ENCODE measurements at regions not wholly inside any gene's neighbourhood (a gene's known extent, or its start where the extent isn't known, plus 50 kb on each side); places are given as distances from the start of the nearest gene placed in this dataset.

- no peak for DNase-seq (ENCODE audit: low read depth)
Observed at GRCh38 chr11:112355726-112356125, 95.1 kb upstream of the PLET1 start.

GRCh38 chr11:112357488-112357887 is 96.8 kb upstream of the PLET1 start:
- DNase-seq (ENCODE audit: low read depth), result no peak

GRCh38 chr11:112361396-112361795 is 100.7 kb upstream of the PLET1 start:
- DNase-seq (ENCODE audit: low read depth), result no peak

- DNase-seq (ENCODE audit: low read depth), result no peak
Observed at GRCh38 chr11:112363527-112363926, 102.9 kb upstream of the PLET1 start.

GRCh38 chr11:112364962-112365481 is 104.4 kb upstream of the PLET1 start:
- DNase-seq (ENCODE audit: low read depth), result no peak

- DNase-seq (ENCODE audit: low read depth), result no peak
Observed at GRCh38 chr11:112366012-112366411, 105.4 kb upstream of the PLET1 start.

GRCh38 chr11:112366777-112367176 is 106.1 kb upstream of the PLET1 start:
- DNase-seq (ENCODE audit: low read depth), result no peak

GRCh38 chr11:112367461-112367860 is 106.8 kb upstream of the PLET1 start:
- no peak for DNase-seq (ENCODE audit: low read depth)

GRCh38 chr11:112367895-112368294 is 107.2 kb upstream of the PLET1 start:
- no peak for DNase-seq (ENCODE audit: low read depth)

- no peak for DNase-seq (ENCODE audit: low read depth)
Observed at GRCh38 chr11:112368381-112368780, 107.7 kb upstream of the PLET1 start.

GRCh38 chr11:112369374-112369773 is 108.7 kb upstream of the PLET1 start:
- DNase-seq (ENCODE audit: low read depth), result no peak

GRCh38 chr11:112369916-112370315 is 109.3 kb upstream of the PLET1 start:
- no peak for DNase-seq (ENCODE audit: low read depth)

GRCh38 chr11:112374486-112375140 is 114.0 kb upstream of the PLET1 start:
- no peak for DNase-seq (ENCODE audit: low read depth)

- no peak for DNase-seq (ENCODE audit: low read depth)
Observed at GRCh38 chr11:112377946-112378345, 117.3 kb upstream of the PLET1 start.

GRCh38 chr11:112380464-112380863 is 119.8 kb upstream of the PLET1 start:
- DNase-seq (ENCODE audit: low read depth), result no peak

- DNase-seq (ENCODE audit: low read depth), result no peak
Observed at GRCh38 chr11:112381578-112381977, 120.9 kb upstream of the PLET1 start.

- DNase-seq (ENCODE audit: low read depth), result no peak
Observed at GRCh38 chr11:112382561-112382960, 121.9 kb upstream of the PLET1 start.

- no peak for DNase-seq (ENCODE audit: low read depth)
Observed at GRCh38 chr11:112388496-112388895, 127.8 kb upstream of the PLET1 start.

- DNase-seq (ENCODE audit: low read depth), result no peak
Observed at GRCh38 chr11:112391086-112391485, 130.4 kb upstream of the PLET1 start.

GRCh38 chr11:112392904-112393303 is 132.2 kb upstream of the PLET1 start:
- no peak for DNase-seq (ENCODE audit: low read depth)

- no peak for DNase-seq (ENCODE audit: low read depth)
Observed at GRCh38 chr11:112394304-112394703, 133.6 kb upstream of the PLET1 start.

GRCh38 chr11:112396076-112396475 is 135.4 kb upstream of the PLET1 start:
- DNase-seq (ENCODE audit: low read depth), result no peak

- no peak for DNase-seq (ENCODE audit: low read depth)
Observed at GRCh38 chr11:112398798-112399478, 138.3 kb upstream of the PLET1 start.

All from stimulated activated CD4-positive, alpha-beta T cell treated with anti-CD3 and anti-CD28 coated beads, Interleukin-2, amount 100 ng/mL, for 4 hours (primary cell).